ENCODE measurements at regions not wholly inside any gene's neighbourhood (a gene's known extent, or its start where the extent isn't known, plus 50 kb on each side); places are given as distances from the start of the nearest gene placed in this dataset.

- Histone ChIP-seq H3K9ac (no peak overlapping the region), H3K27me3 (no peaks in the 10 kb centered on the region), H3K4me3 (no peak overlapping the region), H3K4me1 (no peaks in the 10 kb centered on the region), H3K9me3 (replicated peaks in 1 of 11) (peaks cover 0 to 12% (median 6%) of the 10 kb centered on the region in 11 experiments; a peak in 11 of 22 replicates), H3K4me2 (no peak overlapping the region), H4K20me1 (no peaks in the 10 kb centered on the region), H3K27ac (no peak overlapping the region), H3K36me3 (no peaks in the 10 kb centered on the region)
- TF ChIP-seq Cebpa-rat (IDR thresholded peaks at IDR 0.05) = no peak
Observed at GRCh38 chr16:9203956-9204355, 112.5 kb downstream of the HAPSTR1 start.

GRCh38 chr16:9205661-9206060 lies 114.2 kb downstream of the HAPSTR1 start:
- Histone ChIP-seq H3K27ac (no peak overlapping the region), H4K20me1 (no peaks in the 10 kb centered on the region), H3K9ac (no peak overlapping the region), H3K4me2 (no peak overlapping the region), H3K27me3 (no peaks in the 10 kb centered on the region), H3K4me1 (no peaks in the 10 kb centered on the region), H3K9me3 (replicated peaks in 1 of 11) (peaks cover 0 to 5% (median 3%) of the 10 kb centered on the region in 11 experiments; a peak in 10 of 22 replicates), H3K36me3 (no peaks in the 10 kb centered on the region), H3K4me3 (no peak overlapping the region)
- TF ChIP-seq Cebpa-rat (IDR thresholded peaks at IDR 0.05) = no peak

GRCh38 chr16:9206156-9206555 lies 114.7 kb downstream of the HAPSTR1 start:
- Histone ChIP-seq H3K4me1 (no peaks in the 10 kb centered on the region), H4K20me1 (no peaks in the 10 kb centered on the region), H3K36me3 (no peaks in the 10 kb centered on the region), H3K4me3 (no peak overlapping the region), H3K27me3 (no peaks in the 10 kb centered on the region), H3K9ac (no peak overlapping the region), H3K4me2 (no peak overlapping the region), H3K27ac (no peak overlapping the region), H3K9me3 (replicated peaks in 1 of 11) (0 out of 22 replicates have a peak, but pooled peaks cover 0 to 3% (median 0%) of the 10 kb centered on the region in 11 experiments)
- TF ChIP-seq Cebpa-rat (IDR thresholded peaks at IDR 0.05) = no peak

- H3K27ac ChIP-seq = no peak overlapping the region
- no peaks in the 10 kb centered on the region for H3K27me3 ChIP-seq
- no peak for TF ChIP-seq Cebpa-rat (IDR thresholded peaks at IDR 0.05)
- H3K4me2 ChIP-seq = no peak overlapping the region
- no peaks in the 10 kb centered on the region for H3K4me1 ChIP-seq
- no peaks in the 10 kb centered on the region; a peak in 1 of 22 replicates for H4K20me1 ChIP-seq
- no peaks in the 10 kb centered on the region for H3K36me3 ChIP-seq
- no peak overlapping the region for H3K4me3 ChIP-seq
- H3K9ac ChIP-seq = no peak overlapping the region
- H3K9me3 ChIP-seq (replicated peaks in 1 of 11) = no peaks in the 10 kb centered on the region
Observed at GRCh38 chr16:9212621-9213020, 121.2 kb downstream of the HAPSTR1 start.

- H3K9me3 ChIP-seq (replicated peaks in 1 of 11) = peaks cover 0 to 13% (median 0%) of the 10 kb centered on the region in 11 experiments; a peak in 5 of 22 replicates
- no peaks in the 10 kb centered on the region for H3K36me3 ChIP-seq
- no peaks in the 10 kb centered on the region for H3K27me3 ChIP-seq
- H3K4me3 ChIP-seq = no peak overlapping the region
- H3K27ac ChIP-seq = no peak overlapping the region
- no peaks in the 10 kb centered on the region for H4K20me1 ChIP-seq
- no peak overlapping the region for H3K4me2 ChIP-seq
- no peak for TF ChIP-seq Cebpa-rat (IDR thresholded peaks at IDR 0.05)
- no peaks in the 10 kb centered on the region for H3K4me1 ChIP-seq
- H3K9ac ChIP-seq = no peak overlapping the region
Observed at GRCh38 chr16:9219813-9220212, 128.4 kb downstream of the HAPSTR1 start.

- peaks cover 0 to 13% (median 0%) of the 10 kb centered on the region in 11 experiments; a peak in 5 of 22 replicates for H3K9me3 ChIP-seq (replicated peaks in 1 of 11)
Observed at GRCh38 chr16:9225527-9226316, 134.3 kb downstream of the HAPSTR1 start.

GRCh38 chr16:9226924-9227323 lies 135.5 kb downstream of the HAPSTR1 start:
- Histone ChIP-seq H3K9ac (no peak overlapping the region), H3K36me3 (no peaks in the 10 kb centered on the region), H3K4me3 (no peak overlapping the region), H3K27ac (no peak overlapping the region), H3K27me3 (no peaks in the 10 kb centered on the region), H3K4me1 (no peaks in the 10 kb centered on the region), H4K20me1 (no peaks in the 10 kb centered on the region), H3K9me3 (replicated peaks in 1 of 11) (peaks cover 0 to 13% (median 0%) of the 10 kb centered on the region in 11 experiments; a peak in 5 of 22 replicates), H3K4me2 (no peak overlapping the region)
- TF ChIP-seq Cebpa-rat (IDR thresholded peaks at IDR 0.05) = no peak

More at GRCh38 chr16:9225527-9226316, 134.3 kb downstream of the HAPSTR1 start:
- no peak overlapping the region for H3K4me3 ChIP-seq
- no peak overlapping the region for H3K9ac ChIP-seq
- H3K27ac ChIP-seq = no peak overlapping the region
- no peak overlapping the region for H3K4me2 ChIP-seq
- no peaks in the 10 kb centered on the region for H4K20me1 ChIP-seq
- no peaks in the 10 kb centered on the region for H3K36me3 ChIP-seq
- H3K4me1 ChIP-seq = no peaks in the 10 kb centered on the region
- H3K27me3 ChIP-seq = no peaks in the 10 kb centered on the region
- TF ChIP-seq Cebpa-rat (IDR thresholded peaks at IDR 0.05) = no peak

- Histone ChIP-seq H3K4me3 (no peak overlapping the region), H3K9ac (no peak overlapping the region), H3K4me2 (no peak overlapping the region), H3K27me3 (no peaks in the 10 kb centered on the region), H3K9me3 (replicated peaks in 1 of 11) (no peaks in the 10 kb centered on the region), H4K20me1 (no peaks in the 10 kb centered on the region), H3K27ac (no peak overlapping the region), H3K4me1 (no peaks in the 10 kb centered on the region), H3K36me3 (no peaks in the 10 kb centered on the region)
- no peak for TF ChIP-seq Cebpa-rat (IDR thresholded peaks at IDR 0.05)
Observed at GRCh38 chr16:9231039-9231438, 139.6 kb downstream of the HAPSTR1 start.

GRCh38 chr16:9232102-9232770 lies 140.8 kb downstream of the HAPSTR1 start:
- no peak for TF ChIP-seq Cebpa-rat (IDR thresholded peaks at IDR 0.05)
- H3K9me3 ChIP-seq (replicated peaks in 1 of 11) = peaks cover under 1 to 6% (median 4%) of the 10 kb centered on the region in 11 experiments; a peak in 17 of 22 replicates
- no peaks in the 10 kb centered on the region for H3K27me3 ChIP-seq
- no peaks in the 10 kb centered on the region for H4K20me1 ChIP-seq
- H3K36me3 ChIP-seq = no peaks in the 10 kb centered on the region
- H3K9ac ChIP-seq = no peak overlapping the region
- H3K27ac ChIP-seq = no peak overlapping the region
- H3K4me2 ChIP-seq = no peak overlapping the region
- H3K4me3 ChIP-seq = no peak overlapping the region
- no peaks in the 10 kb centered on the region for H3K4me1 ChIP-seq

Data from BLaER1 treated with 17β-estradiol and CSF1 and Interleukin-3, amounts not matched to agents 10 nM and 100 nM (cell line).